Hepatocyte (in vitro differentiated cells): ENCODE measurements at regions not wholly inside any gene's neighbourhood (a gene's known extent, or its start where the extent isn't known, plus 50 kb on each side); places are given as distances from the start of the nearest gene placed in this dataset.

ENCODE experiments used
- EZH2phosphoT487 ChIP-seq: fragments of 200-600 bp; sonication (generic); IDR thresholded peaks from one replicate; pipeline ENCODE4 v1.6.1; 2018; ENCODE audit warnings: antibody characterized with exemption, mild to moderate bottlenecking, low read depth, moderate library complexity; ENCODE audit not compliant: unreplicated experiment, severe bottlenecking
- TF ChIP-seq, protein P1 (sequence below): fragments of 200-600 bp; sonication (generic); IDR thresholded peaks from 2 replicates; pipeline ENCODE4 v1.5.1; 2016; ENCODE audit warnings: antibody characterized with exemption, mild to moderate bottlenecking; ENCODE audit not compliant: poor library complexity

DNA sequence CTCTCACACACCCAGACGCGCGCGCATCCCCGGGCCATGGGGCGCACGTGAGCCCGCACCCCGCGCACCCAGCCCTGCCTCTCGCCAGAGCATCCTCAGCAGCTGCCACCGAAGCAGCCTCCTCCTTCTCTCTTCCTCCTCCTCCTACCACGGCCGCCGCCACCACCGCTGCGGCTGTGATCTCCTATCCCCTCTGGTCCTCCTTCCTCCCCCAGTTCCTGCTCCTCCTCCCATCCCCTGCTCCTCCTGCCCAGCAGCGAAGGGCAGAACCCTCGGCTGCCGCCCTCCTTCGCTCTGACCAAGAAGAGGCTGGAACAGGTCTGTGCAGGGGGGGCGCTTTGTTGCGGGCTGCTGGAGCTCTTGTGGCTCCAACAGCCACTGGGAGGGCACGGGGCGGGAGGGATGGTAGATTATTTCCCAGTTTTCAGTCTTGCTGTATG lies 148.7 kb upstream of the CHRDL1 start:
- TF ChIP-seq, protein P1, sequence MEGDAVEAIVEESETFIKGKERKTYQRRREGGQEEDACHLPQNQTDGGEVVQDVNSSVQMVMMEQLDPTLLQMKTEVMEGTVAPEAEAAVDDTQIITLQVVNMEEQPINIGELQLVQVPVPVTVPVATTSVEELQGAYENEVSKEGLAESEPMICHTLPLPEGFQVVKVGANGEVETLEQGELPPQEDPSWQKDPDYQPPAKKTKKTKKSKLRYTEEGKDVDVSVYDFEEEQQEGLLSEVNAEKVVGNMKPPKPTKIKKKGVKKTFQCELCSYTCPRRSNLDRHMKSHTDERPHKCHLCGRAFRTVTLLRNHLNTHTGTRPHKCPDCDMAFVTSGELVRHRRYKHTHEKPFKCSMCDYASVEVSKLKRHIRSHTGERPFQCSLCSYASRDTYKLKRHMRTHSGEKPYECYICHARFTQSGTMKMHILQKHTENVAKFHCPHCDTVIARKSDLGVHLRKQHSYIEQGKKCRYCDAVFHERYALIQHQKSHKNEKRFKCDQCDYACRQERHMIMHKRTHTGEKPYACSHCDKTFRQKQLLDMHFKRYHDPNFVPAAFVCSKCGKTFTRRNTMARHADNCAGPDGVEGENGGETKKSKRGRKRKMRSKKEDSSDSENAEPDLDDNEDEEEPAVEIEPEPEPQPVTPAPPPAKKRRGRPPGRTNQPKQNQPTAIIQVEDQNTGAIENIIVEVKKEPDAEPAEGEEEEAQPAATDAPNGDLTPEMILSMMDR = no peak
- TF ChIP-seq EZH2phosphoT487 = no peak
